Mucosa of rectum (tissue), 2 donors: ENCODE measurements at regions not wholly inside any gene's neighbourhood (a gene's known extent, or its start where the extent isn't known, plus 50 kb on each side); places are given as distances from the start of the nearest gene placed in this dataset.
"Not testable (repeated sequence)": the region's sequence is repeated elsewhere in the genome, so short reads cannot be mapped to it uniquely, and the experiment has no call there.

ENCODE experiments used
- H3K27ac ChIP-seq, 2 donors: one replicate each; pipeline ENCODE4 v1.7.0; 2013; ENCODE audit warnings: inconsistent platforms in 2 of 2, low read depth in 2 of 2, low read length in 2 of 2
- H3K27me3 ChIP-seq, 2 donors: one replicate each; pipeline ENCODE4 v1.7.0; 2013; ENCODE audit warnings: low read length in 2 of 2; ENCODE audit not compliant: control insufficient read depth in 2 of 2, insufficient read depth in 2 of 2
- H3K36me3 ChIP-seq, 2 donors: one replicate each; pipeline ENCODE4 v1.7.0; 2013; ENCODE audit warnings: low read length in 2 of 2; ENCODE audit not compliant: control insufficient read depth in 2 of 2, insufficient read depth in 2 of 2
- H3K4me1 ChIP-seq, 2 donors: one replicate each; pipeline ENCODE4 v1.7.0; 2013; ENCODE audit warnings: low read length in 2 of 2, mild to moderate bottlenecking in 1 of 2; ENCODE audit not compliant: control insufficient read depth in 2 of 2, insufficient read depth in 2 of 2
- H3K4me3 ChIP-seq, 2 donors: one replicate each; pipeline ENCODE4 v1.7.0; 2013; ENCODE audit warnings: low read length in 2 of 2
- H3K9ac ChIP-seq, 2 donors: one replicate each; pipeline ENCODE4 v1.7.0; 2013; ENCODE audit warnings: low read length in 2 of 2, low read depth in 1 of 2, mild to moderate bottlenecking in 1 of 2
- H3K9me3 ChIP-seq, 2 donors: one replicate each; pipeline ENCODE4 v1.7.0; 2013; ENCODE audit warnings: low read length in 2 of 2; ENCODE audit not compliant: control insufficient read depth in 2 of 2
- donor health status: healthy.
- donor health status: Normal muscosa, but diverticular disease.

DNA sequence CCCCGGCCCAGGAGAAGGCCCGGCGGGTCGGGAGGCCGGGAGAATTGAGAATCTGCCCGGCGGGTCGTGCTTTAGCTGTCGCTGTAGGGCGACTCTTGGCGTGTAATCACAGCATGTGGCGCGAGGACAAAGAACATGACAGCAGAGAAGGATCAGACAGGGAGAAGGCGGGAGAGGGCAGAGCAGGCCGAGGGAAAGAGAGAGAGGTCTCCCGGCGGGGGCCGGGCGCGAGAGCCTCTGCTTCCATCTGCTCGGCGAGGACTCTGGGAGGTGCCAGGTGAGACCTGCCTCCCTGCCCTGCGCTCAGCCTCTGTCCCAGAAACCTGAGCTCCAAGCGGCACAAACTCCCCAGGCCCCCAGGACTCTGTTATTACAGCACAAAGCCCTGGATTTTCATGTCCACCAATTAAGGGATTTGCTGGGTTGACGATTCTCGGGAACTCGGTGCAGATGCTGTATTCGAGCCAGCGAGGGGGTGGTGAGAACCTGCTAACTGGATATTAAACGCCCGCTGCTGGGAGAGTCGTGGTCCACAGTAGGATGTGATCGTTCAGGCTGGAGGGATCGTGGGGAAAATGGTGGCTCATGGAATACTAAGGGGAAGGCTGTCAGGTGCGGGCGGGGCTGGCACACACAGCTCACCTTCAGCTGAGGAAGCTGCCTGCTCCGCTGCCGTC, 172.0 kb upstream of the CIBAR2 start:
- Histone ChIP-seq H3K9ac (no peak overlapping the region), H3K9me3 (no peaks in the 10 kb centered on the region), H3K27me3 (no peaks in the 10 kb centered on the region), H3K4me3 (no peak overlapping the region), H3K27ac (no peak overlapping the region), H3K4me1 (peaks cover 8% of the 10 kb centered on the region in 2 donors), H3K36me3 (no peaks in the 10 kb centered on the region)

DNA sequence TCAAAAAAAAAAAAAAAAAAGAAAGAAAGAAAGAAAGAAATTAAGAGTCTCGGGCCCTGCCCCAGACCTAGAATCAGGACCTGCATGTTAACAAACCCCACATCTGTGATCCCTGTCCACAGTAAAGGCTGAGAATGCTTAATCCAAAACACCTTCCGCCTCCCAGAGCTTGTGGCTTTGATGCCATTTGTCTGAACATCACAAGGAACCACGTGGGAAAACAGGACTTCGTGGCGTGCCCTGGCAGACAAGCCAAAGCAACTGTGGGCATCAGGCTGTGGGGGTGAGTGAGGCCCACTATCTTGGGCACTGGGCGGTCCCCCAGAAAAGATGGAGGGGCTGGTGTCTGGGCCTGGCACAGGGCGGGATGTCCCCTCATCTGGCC, 173.4 kb upstream of the CIBAR2 start:
- no peaks in the 10 kb centered on the region for H3K27me3 ChIP-seq
- no peak overlapping the region for H3K4me3 ChIP-seq
- no peaks in the 10 kb centered on the region for H3K36me3 ChIP-seq
- no peak overlapping the region for H3K27ac ChIP-seq
- no peaks in the 10 kb centered on the region for H3K9me3 ChIP-seq
- H3K4me1 ChIP-seq = peaks cover 10 to 16% of the 10 kb centered on the region in 2 donors
- no peak overlapping the region for H3K9ac ChIP-seq

DNA sequence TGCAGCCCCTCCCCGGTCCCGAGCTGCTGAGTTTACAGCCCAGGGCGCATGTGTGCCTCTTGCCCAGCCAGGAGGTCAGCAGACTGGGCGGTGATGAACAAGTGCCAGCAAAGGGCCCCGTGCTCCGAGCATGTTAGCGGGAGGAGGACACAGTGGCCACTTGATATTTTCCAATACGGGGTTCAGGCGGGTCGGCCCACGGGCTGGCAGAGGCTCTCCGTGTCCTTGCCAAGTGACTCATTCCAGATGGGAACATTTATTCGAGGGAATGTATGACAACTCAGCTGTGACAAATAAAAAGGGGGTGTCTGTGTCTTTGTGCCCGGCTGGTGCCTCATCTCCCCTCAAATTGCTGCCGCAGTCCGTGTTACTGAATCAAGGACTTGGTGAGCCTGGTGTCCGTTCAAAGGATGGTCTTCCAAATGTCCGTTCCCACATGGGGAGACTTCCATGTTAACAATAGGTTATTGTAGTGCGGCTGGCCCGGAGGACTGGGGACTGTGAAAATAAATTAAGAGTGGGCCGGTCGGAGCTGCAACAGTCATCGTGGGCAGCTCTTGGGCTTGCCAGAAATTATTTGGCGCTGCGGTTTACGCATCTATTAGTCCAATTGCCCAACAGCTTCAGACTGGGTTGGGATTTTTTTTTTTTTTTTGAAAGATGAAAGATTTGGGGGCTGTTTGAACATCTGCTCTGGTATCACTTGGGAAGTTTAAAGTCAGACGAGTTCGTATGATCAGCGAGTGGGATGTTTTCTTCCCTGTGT, 174.0 kb upstream of the CIBAR2 start:
- Histone ChIP-seq H3K9ac (no peak overlapping the region), H3K9me3 (no peaks in the 10 kb centered on the region), H3K36me3 (no peaks in the 10 kb centered on the region), H3K27me3 (no peaks in the 10 kb centered on the region), H3K4me1 (peaks cover 15 to 22% of the 10 kb centered on the region in 2 donors), H3K4me3 (no peak overlapping the region), H3K27ac (peak overlapping the region in 1 of 2 donors; percentile 23)

DNA sequence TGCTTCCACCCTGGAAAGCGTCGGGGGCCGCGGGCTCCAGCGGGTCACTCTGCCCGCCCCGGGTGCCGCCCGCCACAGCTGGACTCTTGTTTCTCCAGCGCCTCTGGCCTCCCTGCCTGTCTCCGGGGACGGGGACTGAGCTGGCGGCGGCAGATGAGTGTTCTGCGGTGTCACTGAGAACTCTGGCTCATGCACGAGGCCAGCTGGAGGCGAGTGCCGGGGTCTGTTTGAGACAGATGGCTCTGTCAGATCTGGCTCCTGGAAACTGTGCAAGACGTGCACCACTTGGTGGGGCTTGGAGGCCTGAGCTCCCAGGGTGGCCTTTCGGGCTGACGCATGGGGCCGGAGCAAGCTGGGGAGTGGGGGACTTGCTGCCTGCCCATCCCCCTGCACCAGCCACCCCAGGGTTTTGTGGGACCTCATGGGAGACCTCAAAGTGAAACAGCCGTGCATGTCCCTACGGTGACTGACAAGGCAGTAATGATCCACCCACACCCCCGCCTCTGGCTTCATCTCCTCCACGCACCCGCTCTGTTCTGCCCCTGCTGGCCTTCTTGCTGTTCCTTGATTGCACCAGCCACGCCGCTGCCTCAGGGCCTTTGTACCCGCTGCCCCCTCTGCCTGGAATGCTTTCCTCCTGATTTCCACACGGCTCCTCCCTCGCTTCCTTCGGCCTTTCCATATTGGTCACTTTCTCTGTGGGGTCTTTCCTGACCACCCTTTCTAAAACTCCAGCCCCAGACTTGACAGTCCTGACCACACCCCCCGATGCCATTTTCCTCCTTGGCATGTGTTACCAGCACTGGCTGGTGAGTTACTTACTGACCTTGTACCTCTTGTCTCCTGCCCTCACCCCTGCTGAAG, 174.9 kb upstream of the CIBAR2 start:
- H3K27me3 ChIP-seq = no peaks in the 10 kb centered on the region
- H3K4me1 ChIP-seq = peaks cover 15 to 28% of the 10 kb centered on the region in 2 donors
- no peaks in the 10 kb centered on the region for H3K9me3 ChIP-seq
- H3K9ac ChIP-seq = no peak overlapping the region
- H3K4me3 ChIP-seq = no peak overlapping the region
- peak overlapping the region; percentile 13 to 23 for H3K27ac ChIP-seq
- H3K36me3 ChIP-seq = no peaks in the 10 kb centered on the region

DNA sequence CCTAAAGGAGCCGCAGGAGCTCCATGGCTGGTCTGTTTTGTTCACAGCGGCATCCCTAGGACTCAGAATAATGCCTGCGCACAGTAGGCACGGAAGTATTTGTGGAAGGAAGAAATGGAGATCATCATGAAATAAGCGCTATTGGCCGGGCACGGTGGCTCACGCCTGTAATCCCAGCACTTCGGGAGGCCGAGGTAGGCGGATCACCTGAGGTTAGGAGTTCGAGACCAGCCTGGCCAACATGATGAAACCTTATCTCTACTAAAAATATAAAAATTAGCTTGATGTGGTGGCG, 175.5 kb upstream of the CIBAR2 start:
- not testable (repeated sequence) for H3K27me3 ChIP-seq, H3K9me3 ChIP-seq, H3K27ac ChIP-seq, H3K9ac ChIP-seq, H3K4me3 ChIP-seq, H3K36me3 ChIP-seq
- peaks cover 15 to 28% of the 10 kb centered on the region in 2 donors for H3K4me1 ChIP-seq

DNA sequence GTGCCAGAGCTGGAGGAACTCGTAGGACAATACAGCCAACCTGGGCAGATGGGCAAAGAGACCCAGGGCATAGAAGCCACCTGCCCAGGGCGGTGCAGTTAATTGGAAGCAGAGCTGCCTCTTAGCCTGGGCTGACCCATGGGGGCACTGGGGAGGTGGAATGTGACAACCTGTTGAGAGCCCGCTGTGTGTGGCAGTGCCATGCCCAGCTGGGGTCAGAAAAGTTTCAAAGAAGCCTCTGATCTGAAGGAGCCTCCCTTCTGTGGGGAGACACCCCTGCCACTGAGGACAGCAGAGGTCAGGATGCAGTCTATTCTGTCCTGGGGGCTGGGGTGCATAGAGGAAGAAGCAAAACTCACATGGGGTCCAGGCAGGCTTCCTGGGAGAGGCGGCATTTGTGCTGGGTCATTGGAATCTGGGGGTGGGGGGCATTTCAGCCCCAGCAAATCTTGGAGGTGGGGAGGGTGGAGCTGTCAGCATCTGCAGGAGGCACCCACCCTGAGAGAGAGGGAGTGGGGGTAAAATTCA, 176.1 kb upstream of the CIBAR2 start:
- no peaks in the 10 kb centered on the region for H3K27me3 ChIP-seq
- peaks cover 15 to 28% of the 10 kb centered on the region in 2 donors for H3K4me1 ChIP-seq
- no peak overlapping the region for H3K27ac ChIP-seq
- no peak overlapping the region for H3K4me3 ChIP-seq
- no peak overlapping the region for H3K9ac ChIP-seq
- H3K36me3 ChIP-seq = no peaks in the 10 kb centered on the region
- no peaks in the 10 kb centered on the region for H3K9me3 ChIP-seq

DNA sequence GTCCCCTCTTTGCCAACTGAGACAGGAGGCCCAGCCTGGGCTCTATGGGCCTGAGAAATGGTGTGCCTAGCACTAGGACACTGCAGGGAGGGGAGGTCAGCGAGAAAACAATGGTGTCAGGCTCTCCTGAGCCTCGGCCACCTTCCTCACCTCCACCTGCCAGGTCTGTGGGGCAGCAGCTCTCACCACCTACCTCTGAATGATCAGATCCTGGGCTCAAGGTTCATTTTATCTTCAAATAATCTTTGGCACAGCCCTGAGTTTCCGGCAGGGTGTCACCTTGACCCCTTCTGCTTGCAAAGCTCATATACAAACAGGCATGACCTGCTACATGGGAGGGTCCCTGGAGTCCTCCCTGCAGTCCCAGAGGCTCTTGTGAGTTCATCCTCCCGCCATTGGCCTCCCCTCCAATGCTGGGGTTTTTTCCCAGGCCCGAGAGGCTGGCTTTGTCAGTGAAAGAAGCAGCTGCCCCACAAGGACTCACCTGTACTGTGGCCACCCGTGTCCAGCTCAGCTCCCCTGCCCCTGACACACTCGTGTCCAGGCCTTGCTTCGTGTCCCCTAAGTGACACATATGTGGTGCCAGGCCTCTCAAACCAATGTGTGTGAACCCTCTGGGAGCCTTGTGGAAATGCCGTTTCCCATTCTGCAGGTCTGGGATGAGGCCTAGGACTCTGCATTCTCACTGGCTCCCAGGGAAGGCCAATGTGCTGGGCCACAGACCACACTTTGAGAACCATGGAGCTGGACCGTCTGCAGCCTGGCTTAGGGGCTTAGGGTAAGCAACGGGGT, 176.8 kb upstream of the CIBAR2 start:
- no peak overlapping the region for H3K9ac ChIP-seq
- H3K27me3 ChIP-seq = no peaks in the 10 kb centered on the region
- H3K36me3 ChIP-seq = no peaks in the 10 kb centered on the region
- H3K4me3 ChIP-seq = no peak overlapping the region
- H3K4me1 ChIP-seq = peaks cover 15 to 28% of the 10 kb centered on the region in 2 donors
- no peaks in the 10 kb centered on the region for H3K9me3 ChIP-seq
- no peak overlapping the region for H3K27ac ChIP-seq

DNA sequence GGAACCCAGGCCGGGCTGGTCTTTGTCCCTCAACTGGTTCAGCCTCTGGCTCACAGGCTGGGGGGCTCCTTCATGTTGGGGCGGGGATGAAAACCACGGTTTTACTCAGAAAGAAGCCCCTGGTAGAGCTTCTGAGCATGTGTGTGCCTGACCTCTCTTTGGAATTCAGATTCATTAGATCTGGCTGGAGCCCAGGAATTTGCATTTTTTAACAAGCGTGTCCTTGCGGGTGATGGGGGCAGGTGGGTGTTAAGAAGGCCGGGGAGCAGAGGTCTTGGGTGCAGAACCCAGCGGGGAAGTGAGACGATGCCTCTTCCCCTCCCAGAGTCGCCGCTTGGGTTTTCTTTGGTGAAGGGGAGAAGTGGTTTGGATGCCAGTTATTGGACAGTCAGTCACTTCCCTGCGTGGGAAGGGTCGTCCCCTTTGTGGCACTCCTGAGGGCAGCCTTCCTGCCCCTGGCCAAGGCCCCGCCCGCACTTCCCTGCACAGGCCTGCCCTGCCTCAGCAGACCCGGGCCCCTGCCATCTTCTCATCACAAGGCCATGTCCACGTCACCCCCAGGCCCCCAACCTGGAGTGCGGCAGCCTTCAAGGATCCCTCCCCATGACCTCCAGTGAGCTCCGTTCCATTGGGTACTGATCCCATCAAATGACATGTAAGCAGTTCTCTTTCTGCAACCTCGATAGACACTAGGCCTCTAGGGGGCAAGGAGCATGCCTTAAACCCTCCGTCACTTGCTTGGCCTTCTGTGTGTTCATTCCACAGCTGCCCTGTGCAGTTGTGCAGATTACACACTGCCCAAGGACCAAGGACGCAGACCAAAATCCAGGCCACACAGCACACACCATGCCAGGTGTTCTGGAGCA, 177.7 kb upstream of the CIBAR2 start:
- Histone ChIP-seq H3K27me3 (no peaks in the 10 kb centered on the region), H3K36me3 (no peaks in the 10 kb centered on the region), H3K4me3 (no peak overlapping the region), H3K9me3 (no peaks in the 10 kb centered on the region), H3K27ac (no peak overlapping the region), H3K4me1 (peaks cover 15 to 28% of the 10 kb centered on the region in 2 donors), H3K9ac (no peak overlapping the region)
